HG03565 (cell line): ENCODE measurements at regions not wholly inside any gene's neighbourhood (a gene's known extent, or its start where the extent isn't known, plus 50 kb on each side); places are given as distances from the start of the nearest gene placed in this dataset.

ENCODE experiments used
- ATAC-seq: cut with Tn5 transposase; IDR thresholded peaks from one replicate; pipeline ENCODE4 v1.9.1; 2021; ENCODE audit warnings: mild to moderate bottlenecking, moderate library complexity; ENCODE audit not compliant: unreplicated experiment

DNA sequence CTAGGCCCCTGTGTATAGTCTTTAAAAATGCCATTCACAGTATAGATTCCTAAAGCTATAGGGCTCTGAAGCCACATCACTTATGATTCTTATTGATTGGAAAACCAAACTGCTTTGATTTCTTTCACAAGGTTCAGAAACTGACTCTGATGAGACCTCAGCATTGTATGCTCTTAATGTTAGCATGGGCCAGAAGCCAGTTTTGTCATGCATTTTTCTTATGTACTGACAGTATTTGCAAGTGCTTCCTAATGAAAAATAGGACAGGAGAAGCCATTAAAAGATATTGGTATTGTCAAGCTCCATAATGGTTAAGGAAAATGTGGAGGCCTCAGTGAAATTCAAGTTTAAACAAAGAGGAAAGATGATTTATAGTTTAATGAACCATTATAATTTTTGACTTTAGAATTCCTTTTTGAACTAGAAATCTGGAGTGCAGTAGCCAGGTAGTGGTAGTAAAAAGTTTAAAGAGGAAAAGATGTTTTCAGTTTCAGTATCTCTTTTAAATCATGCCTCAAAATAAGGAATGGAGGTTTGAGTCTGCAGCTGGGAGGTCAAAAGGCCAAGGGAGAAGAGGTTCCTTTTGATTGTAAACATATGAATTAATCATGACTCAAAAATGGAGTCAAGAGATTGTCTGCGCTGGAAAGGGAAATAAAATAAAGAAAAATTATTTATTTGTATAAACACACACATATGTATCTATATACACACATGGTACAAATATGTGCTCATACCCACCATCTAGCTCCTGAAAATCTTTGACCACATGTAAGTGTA lies 388.1 kb upstream of the PRICKLE1 start:
- ATAC-seq: no peak

- no peak for ATAC-seq
Observed at GRCh38 chr12:42976620-42977019, 387.1 kb upstream of the PRICKLE1 start.

GRCh38 chr12:42976122-42976521 lies 386.6 kb upstream of the PRICKLE1 start:
- no peak for ATAC-seq

- no peak for ATAC-seq
Observed at GRCh38 chr12:42969355-42969754, 379.8 kb upstream of the PRICKLE1 start.

DNA sequence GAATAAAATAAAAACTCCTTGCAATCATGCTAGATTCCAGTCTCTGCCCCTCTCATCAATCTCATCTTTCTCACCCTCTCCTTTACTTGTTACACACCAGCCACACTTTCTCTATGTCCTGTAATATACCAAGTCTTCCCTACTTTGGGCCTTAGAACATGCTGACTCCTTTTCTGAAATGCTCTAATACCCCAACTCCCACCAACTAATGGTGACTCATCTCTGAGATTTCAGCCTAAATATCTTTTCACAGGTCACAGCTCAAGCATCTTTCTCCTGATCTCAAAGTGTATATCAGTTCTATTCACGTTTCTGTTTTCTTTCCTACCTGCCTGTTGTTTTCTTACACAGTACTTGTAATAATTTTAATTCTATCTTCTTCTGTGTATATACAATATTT lies 378.9 kb upstream of the PRICKLE1 start:
- ATAC-seq: no peak

GRCh38 chr12:42967850-42968249 lies 378.3 kb upstream of the PRICKLE1 start:
- no peak for ATAC-seq

DNA sequence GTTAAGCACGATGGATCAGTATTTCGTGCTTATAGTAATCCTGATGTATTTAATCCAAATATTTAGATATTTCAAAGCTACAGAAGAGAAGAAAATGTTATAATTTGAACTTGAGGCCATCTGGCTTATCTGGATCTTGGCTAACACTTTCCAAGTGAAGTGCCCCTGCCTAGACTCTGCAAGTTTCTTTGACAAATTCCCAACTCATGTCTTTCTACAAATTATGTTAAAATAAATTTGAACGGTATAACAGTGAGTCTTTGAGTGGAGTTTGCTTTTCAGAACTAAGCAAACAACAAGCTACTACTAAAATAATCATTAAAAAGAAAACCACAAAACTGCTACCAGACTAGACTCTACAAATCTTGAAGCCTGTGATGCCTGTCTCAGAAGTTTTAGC lies 374.4 kb upstream of the PRICKLE1 start:
- no peak for ATAC-seq

DNA sequence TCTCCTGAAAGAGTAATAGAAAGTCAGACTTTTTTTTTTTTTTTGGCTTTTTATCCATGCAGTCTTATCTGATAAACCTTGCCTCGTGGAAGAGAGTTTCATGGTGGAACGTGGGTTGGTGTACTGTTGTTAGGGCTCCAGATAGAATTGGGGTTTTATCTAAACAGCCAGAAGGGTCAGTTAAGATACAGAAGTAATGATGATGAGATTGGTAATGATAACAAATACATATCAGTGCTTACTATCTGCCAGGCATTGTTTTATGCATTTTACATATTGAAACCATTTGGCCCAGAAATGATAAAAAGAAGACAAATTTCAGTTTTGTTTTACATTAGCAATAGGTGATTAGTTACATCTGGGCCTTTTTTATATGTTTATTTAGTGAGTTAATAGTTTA lies 372.8 kb upstream of the PRICKLE1 start:
- ATAC-seq: no peak

GRCh38 chr12:42961395-42961794 lies 371.8 kb upstream of the PRICKLE1 start:
- no peak for ATAC-seq

GRCh38 chr12:42960087-42960527 lies 370.6 kb upstream of the PRICKLE1 start:
- ATAC-seq: no peak

DNA sequence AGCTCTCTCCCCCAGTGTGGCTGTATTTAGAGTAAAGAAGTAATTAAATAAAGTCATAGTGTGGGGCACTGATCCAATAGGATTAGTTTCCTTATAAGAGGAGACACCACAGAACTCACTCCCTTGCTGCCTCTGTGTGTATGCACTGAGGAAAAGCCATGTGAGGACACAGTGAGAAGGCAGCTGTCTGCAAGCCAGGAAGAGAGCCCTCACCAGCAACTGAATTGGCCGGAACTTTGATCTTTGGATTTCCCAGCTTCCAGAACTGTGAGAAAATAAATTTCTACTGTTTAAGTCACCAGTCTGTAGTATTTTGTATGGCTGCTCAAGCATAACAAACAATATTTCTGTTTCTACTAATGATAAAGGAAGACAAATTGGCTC lies 368.7 kb upstream of the PRICKLE1 start:
- ATAC-seq: no peak

GRCh38 chr12:42957561-42958290 lies 368.2 kb upstream of the PRICKLE1 start:
- ATAC-seq: no peak

- ATAC-seq: no peak
Observed at GRCh38 chr12:42957136-42957535, 367.6 kb upstream of the PRICKLE1 start.

- no peak for ATAC-seq
Observed at GRCh38 chr12:42953021-42953420, 363.5 kb upstream of the PRICKLE1 start.

GRCh38 chr12:42946871-42947381 lies 357.4 kb upstream of the PRICKLE1 start:
- no peak for ATAC-seq

GRCh38 chr12:42945927-42946326 lies 356.4 kb upstream of the PRICKLE1 start:
- ATAC-seq: no peak

DNA sequence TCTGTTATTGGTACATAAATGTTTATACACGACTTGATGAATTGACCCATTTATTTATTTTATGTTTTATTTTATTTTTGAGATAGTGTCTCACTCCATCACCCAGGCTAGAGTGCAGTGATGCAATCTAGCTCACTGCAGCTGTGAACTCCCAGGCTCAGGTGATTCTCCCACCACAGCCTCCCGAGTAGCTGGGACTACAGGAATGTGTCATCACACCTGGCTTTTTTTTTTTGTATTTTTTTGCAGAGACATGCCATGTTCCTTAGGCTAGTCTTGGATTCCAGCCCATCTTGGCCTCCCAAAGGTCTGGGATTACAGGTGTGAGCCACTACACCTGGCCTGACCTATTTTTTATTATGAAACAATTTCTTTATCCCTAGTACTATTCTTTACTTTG lies 355.0 kb upstream of the PRICKLE1 start:
- ATAC-seq: no peak

DNA sequence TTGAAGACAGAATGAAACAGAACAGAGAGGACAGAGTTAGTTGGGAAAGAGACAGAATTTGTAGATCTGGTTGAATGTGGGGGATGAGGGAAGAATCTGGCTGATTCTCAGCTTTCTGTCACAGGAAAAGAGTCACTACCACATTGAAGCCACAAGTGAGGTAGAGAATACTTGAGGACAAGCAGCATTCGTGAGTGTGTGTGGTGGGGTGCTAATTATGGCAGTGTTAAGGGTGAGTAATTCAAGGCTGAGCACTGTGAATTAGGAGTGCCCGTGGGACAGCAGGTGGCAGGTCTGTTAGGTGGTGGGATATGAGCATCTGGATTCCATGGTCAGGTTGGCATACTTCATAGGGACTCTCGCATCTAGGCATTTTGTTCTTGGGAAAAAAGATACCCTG lies 347.4 kb upstream of the PRICKLE1 start:
- ATAC-seq: no peak

- no peak for ATAC-seq
Observed at GRCh38 chr12:42936260-42936659, 346.7 kb upstream of the PRICKLE1 start.

- no peak for ATAC-seq
Observed at GRCh38 chr12:42935756-42936155, 346.2 kb upstream of the PRICKLE1 start.

DNA sequence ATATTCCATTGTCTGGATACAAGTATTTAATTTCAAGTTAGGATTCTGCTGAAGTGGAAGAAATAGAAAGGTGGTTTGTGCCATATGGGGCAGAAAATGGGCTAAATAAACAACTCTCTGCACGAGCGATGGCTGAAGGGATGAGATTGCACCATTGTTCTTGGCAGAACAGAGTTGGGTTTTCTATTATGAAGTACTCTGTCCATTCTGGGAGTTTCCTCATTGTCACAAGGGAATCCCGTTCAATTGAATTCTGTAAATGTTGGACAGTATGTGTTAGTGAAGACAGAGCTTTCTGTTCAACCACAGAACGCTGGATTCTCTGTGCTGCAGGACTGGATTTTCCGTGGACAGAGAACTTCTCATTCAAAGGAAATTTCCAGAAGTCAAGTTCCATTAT lies 345.5 kb upstream of the PRICKLE1 start:
- ATAC-seq: no peak

DNA sequence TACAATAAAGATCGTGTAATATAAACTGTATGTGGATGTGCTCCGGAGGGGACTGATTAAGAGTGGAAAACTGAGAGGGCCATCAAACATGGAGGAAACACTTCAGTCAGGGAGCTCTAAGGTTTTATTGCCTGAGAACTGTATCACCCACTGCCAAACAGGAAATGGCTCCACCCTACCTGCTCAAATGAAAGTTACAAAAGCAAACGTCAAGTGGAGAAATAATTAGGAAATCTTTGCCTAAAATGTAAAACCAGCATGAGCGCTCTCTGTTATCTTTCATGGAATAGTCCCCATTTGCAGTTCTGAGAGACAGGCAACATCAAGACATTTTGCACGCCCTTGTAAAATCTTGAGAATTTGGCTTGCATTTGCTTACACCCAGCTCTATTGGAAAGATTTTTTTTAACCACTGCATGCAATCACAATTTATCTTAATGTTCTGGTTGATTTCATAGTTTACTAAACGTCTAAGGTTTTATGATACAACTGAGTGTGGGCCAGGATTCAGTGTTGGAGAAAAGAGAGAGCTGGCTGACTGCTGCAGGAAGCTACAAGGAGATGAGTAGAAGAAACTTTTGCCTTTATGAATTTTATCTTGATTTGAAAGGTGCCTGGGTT lies 344.0 kb upstream of the PRICKLE1 start:
- no peak for ATAC-seq
